HG02571 (cell line): ENCODE measurements at regions not wholly inside any gene's neighbourhood (a gene's known extent, or its start where the extent isn't known, plus 50 kb on each side); places are given as distances from the start of the nearest gene placed in this dataset.
"Not testable (repeated sequence)": the region's sequence is repeated elsewhere in the genome, so short reads cannot be mapped to it uniquely, and the experiment has no call there.

Experiments
- ATAC-seq: cut with Tn5 transposase; IDR thresholded peaks from one replicate; pipeline ENCODE4 v1.9.1; 2021; ENCODE audit warnings: mild to moderate bottlenecking, moderate library complexity; ENCODE audit not compliant: unreplicated experiment

DNA sequence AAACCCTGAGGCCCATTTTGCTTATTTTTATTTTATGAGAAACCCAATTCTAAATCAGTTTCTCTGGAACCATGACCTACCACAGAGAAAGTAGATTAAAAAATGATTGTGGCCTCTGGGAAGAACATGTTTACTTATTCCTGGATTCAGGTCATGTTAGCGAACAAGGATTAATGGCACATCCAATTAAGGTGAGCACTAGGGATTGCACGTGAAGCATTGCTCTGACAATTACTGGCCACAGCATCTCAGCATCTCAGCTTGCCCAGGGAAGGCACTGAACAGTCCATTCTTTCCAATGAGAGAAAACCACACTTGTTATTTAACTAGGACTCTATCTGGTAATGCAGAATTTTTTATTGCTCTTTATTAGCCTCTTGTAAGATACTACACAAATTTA, 119.8 kb downstream of the ZNF330 start:
- no peak for ATAC-seq

DNA sequence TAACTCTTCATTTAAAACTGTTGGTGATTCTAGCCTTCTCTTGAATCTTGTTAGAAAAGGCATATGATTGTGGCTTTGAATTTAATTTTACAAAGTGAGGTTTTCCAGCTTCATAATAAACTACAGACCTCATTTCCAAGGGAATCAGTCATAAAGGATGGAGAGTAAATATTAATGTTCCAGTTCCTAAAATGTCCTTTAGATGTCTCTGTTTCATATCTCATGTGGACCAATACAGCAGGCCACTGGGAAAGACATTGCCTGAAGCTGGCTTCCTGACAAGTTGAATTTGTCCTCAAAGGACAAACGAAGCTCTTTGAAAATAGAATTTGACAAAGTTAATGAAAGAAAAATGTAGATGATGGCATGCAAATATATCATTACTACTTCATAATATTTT, 125.4 kb downstream of the ZNF330 start:
- ATAC-seq = no peak

DNA sequence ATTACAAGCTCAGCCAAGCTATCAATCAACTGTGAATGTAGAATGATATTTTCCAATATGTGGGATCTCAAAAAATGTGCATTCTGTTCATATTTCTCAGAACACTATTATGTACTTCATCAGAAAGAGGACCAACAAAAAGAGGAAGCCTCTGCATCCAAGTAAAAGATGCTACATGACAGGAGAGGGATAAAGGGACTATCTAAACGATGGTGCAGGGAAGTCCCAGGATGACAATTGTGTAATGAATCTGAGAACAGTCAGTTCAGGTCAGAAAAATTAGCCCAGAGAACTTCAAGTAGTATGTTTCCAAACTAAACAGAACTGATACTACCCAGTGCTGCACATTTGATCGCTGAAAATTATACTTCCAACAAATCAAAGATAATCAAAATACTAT, 127.0 kb downstream of the ZNF330 start:
- no peak for ATAC-seq

DNA sequence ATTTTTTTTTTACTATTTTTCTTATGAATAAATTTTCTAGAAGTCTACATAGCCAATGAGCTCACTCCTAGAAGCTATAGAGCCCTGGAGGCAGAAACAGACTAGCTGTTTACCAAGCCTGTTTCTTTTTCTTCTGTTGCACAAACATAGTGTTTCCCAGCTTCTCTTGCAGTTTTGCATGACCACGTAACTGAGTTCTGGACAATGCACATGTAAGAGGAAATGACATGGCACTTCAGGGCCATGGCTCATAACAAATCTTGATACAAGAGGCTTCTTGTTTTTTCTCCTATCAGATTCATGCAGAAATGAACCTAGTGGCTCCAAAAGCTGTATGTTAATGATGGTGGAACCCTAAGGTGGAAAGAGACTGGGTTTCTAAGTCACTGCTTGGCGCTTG, 127.4 kb downstream of the ZNF330 start:
- ATAC-seq = no peak

DNA sequence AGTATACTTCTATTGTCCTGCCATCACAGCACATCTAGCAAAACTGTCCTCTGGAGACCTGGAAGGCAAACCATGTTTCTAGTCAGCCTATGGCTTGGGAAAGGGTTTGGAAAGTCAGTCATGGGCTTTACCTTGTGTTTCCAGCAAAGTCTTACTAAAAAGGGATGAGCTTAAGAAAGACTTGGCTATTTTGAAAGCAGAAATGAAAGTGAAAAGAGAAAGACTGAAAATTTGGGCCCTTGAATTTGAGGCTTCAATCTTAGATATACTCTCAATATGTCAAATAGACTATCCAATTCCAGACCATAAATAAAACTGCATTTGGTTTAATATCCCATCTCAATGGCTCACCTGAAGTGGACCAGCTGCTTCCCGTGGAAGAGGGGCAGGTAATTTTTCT, 127.9 kb downstream of the ZNF330 start:
- ATAC-seq = no peak

DNA sequence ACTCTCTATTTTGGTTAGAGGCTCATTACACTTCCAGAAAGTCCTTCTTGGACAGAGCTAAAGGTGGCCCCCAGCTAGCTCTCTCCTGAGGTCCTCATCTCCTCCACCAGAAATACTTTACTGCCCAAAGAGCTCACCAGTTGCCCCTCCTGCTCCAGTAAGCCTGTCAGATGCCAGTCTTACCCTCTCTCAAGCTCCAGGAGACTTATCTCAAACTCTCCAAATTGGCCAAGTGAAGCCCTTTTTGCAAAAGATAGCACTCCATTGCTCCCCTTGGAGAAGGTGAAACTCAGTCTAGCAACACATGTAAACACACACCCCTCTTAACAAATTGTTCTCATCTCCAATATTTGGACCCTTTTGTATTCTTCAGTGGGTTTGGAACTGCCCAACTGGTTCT, 128.5 kb downstream of the ZNF330 start:
- ATAC-seq = no peak

DNA sequence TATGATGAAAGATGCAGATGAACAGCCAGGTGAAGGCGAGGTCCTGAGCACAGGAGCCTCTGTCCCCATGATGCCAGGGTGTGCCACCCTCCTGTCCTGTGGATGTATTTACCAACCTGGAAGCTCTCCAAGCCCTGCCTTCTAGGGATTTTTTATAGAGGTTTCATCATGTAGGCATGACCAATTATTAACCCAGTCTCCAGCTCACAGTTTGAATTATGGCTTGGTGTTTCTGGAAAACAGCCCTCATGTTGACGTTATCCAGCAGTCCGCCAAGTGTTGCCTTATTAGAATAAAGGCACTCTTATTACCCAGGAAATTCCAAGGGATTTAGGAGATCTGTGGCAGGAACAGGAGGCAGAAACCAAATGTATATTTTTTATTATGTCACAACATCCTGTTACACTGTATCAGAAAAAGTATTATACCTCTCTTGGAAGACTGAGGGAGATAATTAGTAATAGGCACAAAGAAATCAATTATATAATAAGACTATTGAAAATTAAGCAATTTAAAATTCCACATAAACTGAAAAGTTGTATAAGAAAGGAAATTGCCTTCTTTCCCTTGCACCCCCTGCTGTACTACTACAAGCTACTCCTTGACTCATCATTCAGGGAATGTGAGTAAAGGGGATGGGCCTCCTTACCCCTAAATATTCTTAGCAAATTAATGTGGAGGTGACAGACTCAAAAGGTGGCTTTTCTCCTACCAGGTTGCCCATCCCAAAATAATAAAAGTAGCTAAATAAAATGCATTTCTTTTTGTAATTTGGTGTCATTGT, 129.6 kb downstream of the ZNF330 start:
- ATAC-seq = no peak

DNA sequence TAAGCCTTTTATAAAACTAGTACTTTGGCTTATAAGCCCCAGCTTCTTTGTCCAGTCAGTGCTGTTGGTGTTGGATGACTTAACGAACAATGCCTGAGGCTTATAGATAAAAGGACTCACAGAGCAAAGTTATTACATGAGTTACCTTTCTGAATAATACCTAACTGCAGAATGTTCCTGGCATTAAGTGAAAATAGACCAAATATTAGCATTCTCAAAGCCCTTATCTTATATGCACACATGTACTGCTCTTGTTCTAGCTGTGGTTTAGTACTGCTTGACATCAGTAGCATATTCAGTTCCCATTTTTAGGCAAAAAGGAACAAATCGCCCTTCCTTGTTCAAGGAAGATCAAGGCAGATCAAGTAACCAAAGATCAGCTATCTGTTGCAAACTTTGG, 131.6 kb downstream of the ZNF330 start:
- ATAC-seq = no peak

DNA sequence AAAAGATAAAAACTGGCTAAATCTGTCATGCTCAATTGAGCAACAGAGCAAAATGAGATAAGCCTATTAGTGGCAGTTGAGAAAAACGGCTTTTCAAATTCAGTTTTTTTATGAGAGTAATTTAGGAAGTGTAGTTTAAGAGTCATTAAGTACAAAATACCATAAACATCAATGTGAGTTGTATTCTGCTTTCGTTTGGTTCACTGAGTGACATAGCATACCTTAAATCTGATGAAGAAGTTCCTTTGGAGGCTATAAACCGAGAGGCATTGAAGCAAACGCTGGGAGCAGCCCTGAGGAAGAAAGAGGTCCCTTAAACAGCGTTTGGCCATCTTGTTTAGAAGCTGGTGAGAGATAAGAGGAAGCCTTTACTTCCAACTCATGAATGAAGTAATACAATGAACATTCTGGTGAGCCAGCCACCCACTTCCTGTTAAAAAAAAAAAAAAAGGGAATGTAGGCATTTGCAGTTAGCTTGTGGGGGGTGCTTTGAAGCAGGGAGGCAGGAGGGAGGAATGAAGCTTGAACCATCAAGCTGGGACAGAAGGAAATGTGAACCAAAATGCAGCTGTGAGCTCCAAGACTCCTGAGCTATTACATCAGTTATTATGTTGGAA, 132.3 kb downstream of the ZNF330 start:
- no peak for ATAC-seq

DNA sequence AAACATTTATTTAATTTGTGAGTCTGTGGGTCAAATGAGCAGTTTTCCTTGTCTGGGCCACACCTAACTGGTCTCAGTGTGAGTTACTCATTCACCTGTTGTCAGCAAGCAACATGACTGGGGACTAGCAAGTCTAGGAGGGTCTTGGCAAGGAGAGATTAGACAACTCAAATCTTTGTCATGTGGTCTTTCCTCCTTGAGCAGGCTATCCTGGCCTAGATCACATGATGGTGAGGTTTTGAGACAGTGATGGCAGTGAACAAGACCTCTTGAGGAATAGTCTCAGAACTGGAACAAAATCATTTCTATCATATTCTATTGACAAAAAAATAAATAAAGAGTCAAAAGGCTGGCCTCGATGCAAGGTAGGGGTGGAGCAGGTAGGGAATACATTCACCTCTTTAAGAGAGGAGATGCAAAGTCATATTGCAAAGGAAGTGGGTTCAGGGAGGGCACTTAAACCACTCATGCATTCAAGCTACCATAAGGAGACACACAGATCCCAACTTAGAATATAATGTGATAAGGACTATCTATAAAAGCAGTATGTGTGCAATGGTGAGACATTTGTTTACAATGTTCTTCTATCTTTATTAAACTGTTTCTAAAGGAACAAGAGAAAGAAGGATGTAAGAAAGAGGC, 135.7 kb downstream of the ZNF330 start:
- ATAC-seq = no peak

DNA sequence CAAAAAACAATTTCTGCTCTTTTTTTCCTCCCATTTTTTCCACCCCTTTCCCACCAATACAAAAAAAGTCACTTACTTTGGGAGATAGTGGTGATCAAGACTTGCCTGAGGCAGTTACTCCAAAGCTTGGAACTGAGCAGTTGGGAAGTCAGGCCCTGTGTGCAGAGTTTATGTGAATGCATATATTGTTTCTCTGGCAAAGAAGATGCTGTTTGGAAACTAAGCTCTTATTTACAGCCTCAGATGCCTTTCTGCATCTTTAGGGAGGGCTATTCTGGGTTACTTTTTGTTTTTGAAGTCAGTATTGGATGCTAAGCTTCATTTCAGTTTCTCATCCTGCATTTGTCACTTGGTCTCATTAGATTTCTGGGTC, 136.3 kb downstream of the ZNF330 start:
- no peak for ATAC-seq

DNA sequence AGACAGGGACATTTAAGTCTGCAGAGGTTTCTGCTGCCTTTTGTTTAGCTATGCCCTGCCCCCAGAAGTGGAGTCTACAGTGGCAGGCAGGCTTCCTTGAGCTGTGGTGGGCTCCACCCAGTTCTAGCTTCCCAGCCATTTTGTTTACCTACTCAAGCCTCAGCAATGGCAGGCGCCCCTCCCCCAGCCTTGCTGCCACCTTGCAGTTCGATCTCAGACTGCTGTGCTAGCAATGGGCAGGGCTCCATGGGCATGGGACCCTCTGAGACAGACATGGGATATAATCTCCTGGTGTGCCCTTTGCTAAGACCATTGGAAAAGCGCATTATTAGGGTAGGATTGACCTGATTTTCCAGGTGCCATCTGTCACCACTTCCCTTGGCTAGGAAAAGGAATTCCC, 147.5 kb downstream of the ZNF330 start:
- ATAC-seq = not testable (repeated sequence)

DNA sequence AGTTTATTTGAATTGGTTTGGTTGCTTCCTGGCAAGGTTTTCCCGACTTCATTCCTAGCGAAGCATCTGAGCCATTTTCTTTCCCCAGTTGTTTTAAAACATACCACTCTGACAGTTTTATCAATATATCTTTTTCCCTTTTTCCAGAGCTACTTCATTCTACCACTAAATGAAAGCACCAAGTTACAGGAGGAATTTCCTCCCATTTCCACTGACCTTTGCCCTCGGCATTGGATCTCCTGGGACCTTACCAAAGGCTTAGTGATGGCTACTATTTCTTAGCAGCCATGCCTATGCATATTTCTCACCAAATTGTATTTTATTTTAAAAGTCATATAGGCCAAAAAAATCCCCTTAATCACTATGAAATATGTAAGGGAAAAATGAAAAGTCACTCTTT, 150.5 kb downstream of the ZNF330 start:
- no peak for ATAC-seq

DNA sequence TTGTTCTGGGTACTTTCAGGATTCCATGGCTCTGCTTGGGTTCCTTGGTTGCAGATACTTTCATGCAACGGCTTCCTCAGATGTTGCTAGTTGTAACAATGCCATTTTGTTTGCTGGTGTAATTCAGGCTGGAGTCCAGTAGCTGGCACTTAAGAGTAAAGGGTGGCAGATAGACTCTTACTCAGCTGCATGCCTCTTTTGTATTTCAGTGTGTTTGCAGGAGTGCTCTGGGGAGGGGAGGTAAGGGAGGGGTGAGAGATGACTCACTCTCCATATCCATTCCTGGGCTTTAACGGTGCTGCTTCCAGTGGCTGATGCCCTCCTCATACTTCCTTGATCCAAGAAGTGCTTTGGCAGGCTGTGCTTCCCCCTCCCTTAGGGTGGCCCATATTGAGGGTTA, 155.2 kb downstream of the ZNF330 start:
- no peak for ATAC-seq

DNA sequence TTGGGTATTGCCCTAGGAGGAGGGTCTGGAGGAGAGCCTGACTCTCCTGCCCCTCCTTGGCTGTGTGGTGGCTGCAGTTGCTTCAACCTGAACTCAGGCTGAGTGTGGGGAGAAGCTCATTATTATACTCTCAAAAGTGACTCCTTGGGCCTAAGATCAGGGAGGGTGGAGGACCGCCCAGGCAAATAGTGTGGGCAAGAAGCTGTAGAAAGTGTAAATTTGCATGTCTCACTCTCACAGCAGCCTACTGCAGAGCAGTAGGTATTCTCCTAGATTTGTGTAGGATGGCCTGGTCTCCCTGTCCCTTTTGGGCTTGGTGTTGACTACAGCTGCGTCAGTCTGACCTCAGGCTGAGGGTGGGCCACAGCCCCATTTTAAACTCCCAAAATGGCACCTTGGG, 156.1 kb downstream of the ZNF330 start:
- ATAC-seq = peak; percentile 96

DNA sequence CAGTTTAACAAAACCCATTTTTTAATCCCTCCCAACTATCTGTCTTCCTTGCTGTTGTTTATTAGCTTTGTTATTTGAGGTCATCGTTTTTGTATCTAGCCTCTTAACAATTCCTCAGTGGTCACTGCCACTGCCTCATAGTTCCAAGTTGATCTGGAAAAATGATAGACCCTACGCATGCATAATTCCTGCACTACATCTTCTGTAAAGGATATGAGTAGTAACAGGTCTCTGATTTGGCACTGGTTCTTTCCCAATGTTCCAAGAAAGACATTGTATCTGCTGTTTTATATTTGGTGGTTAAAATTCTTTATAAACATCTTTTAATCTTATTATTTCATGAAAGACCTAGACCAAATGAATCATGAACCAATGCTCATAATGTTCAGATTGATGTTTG, 166.6 kb downstream of the ZNF330 start:
- no peak for ATAC-seq

DNA sequence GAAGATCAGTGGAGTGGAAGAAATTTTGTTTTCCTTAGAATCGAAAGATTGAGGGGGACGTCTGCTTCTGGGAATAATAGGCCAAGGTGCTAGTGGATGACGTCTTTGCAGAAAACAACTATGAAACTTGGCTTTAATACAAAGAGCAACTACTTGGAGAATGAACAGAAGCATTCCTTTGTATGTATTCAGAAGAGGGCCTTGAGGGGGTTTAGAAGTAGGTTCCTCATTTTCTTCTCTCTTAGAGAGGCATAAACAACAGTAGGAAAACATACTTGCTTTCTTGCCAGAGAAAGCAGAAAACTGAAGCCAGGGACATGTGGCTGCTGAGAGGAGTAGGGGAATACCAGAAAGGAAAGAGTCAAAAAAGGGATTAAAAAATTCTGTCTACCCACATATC, 167.8 kb downstream of the ZNF330 start:
- ATAC-seq = no peak

DNA sequence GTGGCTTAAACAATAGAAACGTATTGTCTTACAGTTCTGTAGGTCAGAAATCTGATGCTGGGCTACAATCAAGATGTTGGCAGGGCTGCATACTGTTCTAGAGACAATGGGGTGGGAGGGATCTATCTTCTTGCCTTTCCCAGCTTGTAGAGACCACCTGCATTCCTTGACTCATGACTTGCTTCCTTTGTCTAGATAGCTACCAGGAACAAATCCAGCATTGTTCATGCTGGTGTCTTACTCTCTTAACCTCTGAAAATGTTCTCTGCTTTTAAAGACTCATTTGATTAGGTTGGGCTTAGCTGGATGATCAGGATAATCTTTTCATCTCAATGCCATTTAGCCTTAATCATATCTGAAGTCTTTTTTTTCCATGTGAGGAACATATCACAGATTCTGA, 169.0 kb downstream of the ZNF330 start:
- ATAC-seq = no peak

DNA sequence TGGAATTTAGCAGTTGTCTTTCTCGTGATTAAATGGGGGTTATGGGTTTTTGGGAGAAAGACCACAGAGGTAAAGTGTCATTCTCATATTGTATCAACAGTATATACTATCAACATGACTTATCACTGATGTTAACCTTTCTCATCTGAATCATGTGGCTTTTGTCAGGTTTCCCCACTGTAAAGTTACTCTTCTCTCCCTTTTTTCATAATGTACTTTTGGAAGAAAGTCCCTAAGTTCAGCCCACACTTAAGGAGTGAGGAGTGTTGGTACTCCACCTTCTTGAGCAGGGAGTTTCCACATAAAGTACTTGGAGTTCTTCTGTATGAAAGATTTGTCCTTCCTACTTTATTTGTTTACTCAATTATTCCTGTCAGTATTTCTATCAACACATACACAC, 169.9 kb downstream of the ZNF330 start:
- ATAC-seq = no peak

DNA sequence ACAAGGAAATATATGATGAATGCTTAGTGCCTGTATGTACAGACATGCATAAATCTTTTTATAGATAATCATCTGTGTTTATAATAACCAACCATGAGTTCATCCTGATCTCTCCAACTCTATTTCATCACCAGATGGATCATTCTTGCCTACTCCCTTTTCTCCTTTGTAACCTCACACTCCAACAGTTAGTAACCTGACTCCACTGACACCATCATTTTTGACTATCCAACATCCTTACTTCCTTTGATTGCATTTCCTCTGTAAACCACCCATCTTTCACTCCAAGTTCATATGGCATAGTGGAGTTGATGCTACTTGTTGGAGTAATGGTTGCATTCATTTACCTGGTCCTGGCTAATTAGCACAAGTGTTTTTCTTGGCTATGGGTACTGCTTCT, 170.6 kb downstream of the ZNF330 start:
- no peak for ATAC-seq

DNA sequence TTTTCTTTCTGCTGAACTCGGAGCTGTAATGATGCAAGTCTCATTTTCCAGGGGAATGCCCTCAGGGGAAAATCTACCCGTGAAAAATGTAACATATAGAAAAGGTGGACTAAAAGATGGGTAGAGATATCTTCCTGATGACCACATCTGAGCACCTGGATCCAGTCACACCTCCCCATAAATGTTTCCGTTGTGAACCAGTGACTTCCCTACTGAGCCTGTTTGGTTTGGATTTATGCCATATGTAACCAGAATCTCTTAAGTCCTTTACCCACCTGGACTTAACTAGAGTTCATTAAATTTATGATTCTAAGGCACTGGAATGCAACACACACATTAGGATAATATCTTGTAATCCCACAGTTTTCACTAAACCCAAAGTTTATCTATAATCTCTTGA, 171.1 kb downstream of the ZNF330 start:
- no peak for ATAC-seq

DNA sequence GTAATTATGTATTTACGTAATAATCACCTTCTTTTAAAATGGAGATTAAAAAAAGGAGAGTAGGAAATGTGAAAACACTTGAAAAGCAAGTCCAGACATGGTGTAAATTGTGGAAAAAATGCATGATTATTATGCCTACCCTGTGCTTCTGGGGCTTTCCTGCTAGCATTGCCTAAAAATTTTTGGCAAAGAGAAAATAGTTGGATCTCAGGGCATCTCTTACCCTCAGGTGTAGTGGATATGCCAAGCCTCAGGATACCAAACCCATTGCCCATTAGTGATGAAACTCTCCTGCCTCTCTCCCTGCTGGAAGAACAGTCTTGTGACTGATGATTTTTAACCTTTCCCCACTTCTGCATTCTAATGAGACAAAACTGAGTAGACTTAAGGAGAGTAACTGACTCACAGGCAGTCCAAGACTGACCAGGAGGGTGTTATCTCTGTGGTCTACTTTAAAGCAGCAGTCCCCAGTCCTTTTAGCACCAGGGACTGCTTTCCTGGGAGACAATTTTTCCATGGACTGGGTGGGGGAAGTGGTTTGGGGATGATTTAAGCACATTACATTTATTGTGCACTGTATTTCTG, 174.6 kb downstream of the ZNF330 start:
- no peak for ATAC-seq
